Keratinocyte (primary cell): ENCODE measurements at regions not wholly inside any gene's neighbourhood (a gene's known extent, or its start where the extent isn't known, plus 50 kb on each side); places are given as distances from the start of the nearest gene placed in this dataset.

ENCODE experiments used
- DNase-seq: peaks from one replicate; pipeline ENCODE4 v3.0.0-alpha.2; 2011; ENCODE audit warnings: low read depth, missing footprints, low spot score
- FAIRE-seq: peaks from 2 replicates; lab custom pipeline; 2011; peaks lifted over from hg19 to GRCh38; lab: Jason Lieb, UNC
- H2AFZ ChIP-seq: 2 replicates; pipeline ENCODE4 v1.6.0; 2012; ENCODE audit warnings: low read length, control low read depth, inconsistent platforms; ENCODE audit not compliant: control insufficient read depth
- H3K27ac ChIP-seq: 2 replicates; pipeline ENCODE4 v1.5.1; 2011; ENCODE audit warnings: low read length; ENCODE audit not compliant: control insufficient read depth, insufficient read depth
- H3K27me3 ChIP-seq: 3 replicates; pipeline ENCODE4 v1.6.0; 2011; ENCODE audit warnings: low read length; ENCODE audit not compliant: control insufficient read depth, insufficient read depth; ENCODE audit errors: extremely low read depth
- H3K36me3 ChIP-seq, 2 experiments: 2 replicates in 1 of 2; 3 replicates in 1 of 2; pipeline ENCODE4 v1.5.1; 2011; ENCODE audit warnings: low read length in 2 of 2, mild to moderate bottlenecking in 1 of 2; ENCODE audit not compliant: control insufficient read depth in 2 of 2, insufficient read depth in 2 of 2; ENCODE audit errors: extremely low read depth in 1 of 2
- H3K4me1 ChIP-seq: 3 replicates; pipeline ENCODE4 v1.5.1; 2011; ENCODE audit warnings: low read length; ENCODE audit not compliant: control insufficient read depth, insufficient read depth; ENCODE audit errors: extremely low read depth
- H3K4me2 ChIP-seq: 3 replicates; pipeline ENCODE4 v1.6.0; 2011; ENCODE audit warnings: low read depth, low read length; ENCODE audit not compliant: control insufficient read depth, insufficient read depth; ENCODE audit errors: extremely low read depth
- H3K4me3 ChIP-seq, 3 experiments: fragments of 200-600 bp in 1 of 3; sonication (generic) in 1 of 3; 2 replicates in 2 of 3; 3 replicates in 1 of 3; pipeline ENCODE4 v1.5.1; 2011 to 2016; ENCODE audit warnings: low read length in 3 of 3, mild to moderate bottlenecking in 3 of 3, control low read depth in 2 of 3, inconsistent platforms in 1 of 3, low read depth in 1 of 3, mixed read lengths in 1 of 3, mixed run types in 1 of 3, moderate library complexity in 1 of 3; ENCODE audit not compliant: control insufficient read depth in 2 of 3, insufficient read depth in 2 of 3; ENCODE audit errors: extremely low read depth in 1 of 3
- H3K79me2 ChIP-seq: 2 replicates; pipeline ENCODE4 v1.6.0; 2012; ENCODE audit warnings: low read length; ENCODE audit not compliant: control insufficient read depth, insufficient read depth
- H3K9ac ChIP-seq: 3 replicates; pipeline ENCODE4 v1.6.0; 2011; ENCODE audit warnings: low read length; ENCODE audit not compliant: control insufficient read depth, insufficient read depth; ENCODE audit errors: extremely low read depth
- H3K9me1 ChIP-seq: 3 replicates; pipeline ENCODE4 v1.6.0; 2011; ENCODE audit warnings: low read length; ENCODE audit not compliant: control insufficient read depth, insufficient read depth; ENCODE audit errors: extremely low read depth
- H3K9me3 ChIP-seq: 2 replicates; pipeline ENCODE4 v1.5.1; 2012; ENCODE audit warnings: low read depth, low read length; ENCODE audit not compliant: control insufficient read depth
- H4K20me1 ChIP-seq: 3 replicates; pipeline ENCODE4 v1.6.0; 2011; ENCODE audit warnings: low read length; ENCODE audit not compliant: control insufficient read depth, insufficient read depth; ENCODE audit errors: extremely low read depth
- EZH2 ChIP-seq: IDR thresholded peaks from one replicate; pipeline ENCODE4 v1.6.1; 2012; ENCODE audit warnings: inconsistent platforms, mild to moderate bottlenecking, low read length, moderate library complexity
- dilution Hi-C: fragments of 300-500 bp; cut with MboI; formaldehyde crosslinking; loops from one replicate; pipeline ENCODE4 v1.7.0; 2020; ENCODE audit warnings: low sequenced_read_pairs; ENCODE audit not compliant: extremely low pct_ligation_motif_present
- TF ChIP-seq, protein P1 (sequence below), 3 experiments: IDR thresholded peaks in 1 of 3; conservative IDR thresholded peaks in 1 of 3; optimal IDR thresholded peaks in 1 of 3; 2 replicates in 2 of 3; 3 replicates in 1 of 3; pipeline versions ENCODE3 to v1.5.1; 2011; ENCODE audit warnings: low read length in 3 of 3, mild to moderate bottlenecking in 3 of 3, moderate library complexity in 2 of 3, control low read depth in 1 of 3, inconsistent platforms in 1 of 3; ENCODE audit not compliant: insufficient read depth in 2 of 3; ENCODE audit errors: extremely low read depth in 1 of 3

DNA sequence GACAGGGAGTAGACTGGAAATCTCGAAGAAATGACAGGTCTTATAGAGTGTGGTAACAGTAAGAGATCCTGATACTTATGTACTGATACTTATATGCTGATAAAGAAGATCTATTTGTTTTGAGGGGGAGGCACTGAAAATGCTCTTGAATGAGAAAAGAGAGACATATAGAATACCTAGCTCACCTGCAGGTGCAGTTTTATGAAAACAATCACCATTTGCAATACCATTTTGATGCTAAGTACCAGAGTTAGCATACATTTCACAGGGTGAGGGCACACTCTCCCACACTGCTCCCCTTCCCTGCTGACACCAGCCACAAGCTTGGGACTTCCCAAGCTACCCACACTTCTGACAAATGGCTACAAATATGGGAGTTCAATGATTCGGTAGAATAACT lies 1490.1 kb upstream of the IGFBP7 start:
- DNase-seq = no peak
- Histone ChIP-seq H3K79me2 (no peaks in the 10 kb centered on the region), H3K4me2 (no peak overlapping the region), H3K27me3 (no peaks in the 10 kb centered on the region), H3K9me1 (no peaks in the 10 kb centered on the region), H4K20me1 (no peaks in the 10 kb centered on the region), H3K27ac (no peak overlapping the region), H3K36me3 (no peaks in the 10 kb centered on the region), H3K4me3 (no peak overlapping the region), H3K9ac (no peak overlapping the region), H3K4me1 (no peaks in the 10 kb centered on the region), H3K9me3 (no peaks in the 10 kb centered on the region), H2AFZ (no peak overlapping the region)
- no peak for TF ChIP-seq EZH2
- TF ChIP-seq, protein P1, sequence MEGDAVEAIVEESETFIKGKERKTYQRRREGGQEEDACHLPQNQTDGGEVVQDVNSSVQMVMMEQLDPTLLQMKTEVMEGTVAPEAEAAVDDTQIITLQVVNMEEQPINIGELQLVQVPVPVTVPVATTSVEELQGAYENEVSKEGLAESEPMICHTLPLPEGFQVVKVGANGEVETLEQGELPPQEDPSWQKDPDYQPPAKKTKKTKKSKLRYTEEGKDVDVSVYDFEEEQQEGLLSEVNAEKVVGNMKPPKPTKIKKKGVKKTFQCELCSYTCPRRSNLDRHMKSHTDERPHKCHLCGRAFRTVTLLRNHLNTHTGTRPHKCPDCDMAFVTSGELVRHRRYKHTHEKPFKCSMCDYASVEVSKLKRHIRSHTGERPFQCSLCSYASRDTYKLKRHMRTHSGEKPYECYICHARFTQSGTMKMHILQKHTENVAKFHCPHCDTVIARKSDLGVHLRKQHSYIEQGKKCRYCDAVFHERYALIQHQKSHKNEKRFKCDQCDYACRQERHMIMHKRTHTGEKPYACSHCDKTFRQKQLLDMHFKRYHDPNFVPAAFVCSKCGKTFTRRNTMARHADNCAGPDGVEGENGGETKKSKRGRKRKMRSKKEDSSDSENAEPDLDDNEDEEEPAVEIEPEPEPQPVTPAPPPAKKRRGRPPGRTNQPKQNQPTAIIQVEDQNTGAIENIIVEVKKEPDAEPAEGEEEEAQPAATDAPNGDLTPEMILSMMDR (optimal IDR thresholded peaks at IDR 0.05 in 1 of 3, IDR thresholded peaks at IDR 0.05 in 1 of 3, conservative IDR thresholded peaks at IDR 0.05 in 1 of 3; ENCODE audit: extremely low read depth in 1 of 3, insufficient read depth in 2 of 3, low read length in 3 of 3) = no peak
- no peak for FAIRE-seq
- dilution Hi-C loops = no loop called here

DNA sequence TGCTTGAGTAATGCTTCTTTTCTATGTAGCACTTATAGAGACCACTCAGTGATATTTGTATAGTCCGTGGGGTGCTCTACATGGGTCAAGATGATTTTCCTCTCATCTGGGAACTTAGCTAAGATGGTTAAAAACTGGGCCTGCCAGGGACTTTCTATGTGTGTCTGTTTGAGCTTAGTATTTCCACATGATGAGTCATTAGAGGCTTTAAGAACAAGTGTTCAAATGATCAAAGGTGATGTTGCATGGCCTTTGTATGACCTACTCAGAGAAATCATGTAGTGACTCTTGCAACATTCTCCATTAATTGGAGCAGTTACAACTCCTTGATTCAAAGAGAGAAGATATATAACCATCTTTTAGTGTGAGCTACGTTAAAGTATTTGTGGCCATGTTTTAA lies 1480.5 kb upstream of the IGFBP7 start:
- Histone ChIP-seq H2AFZ (no peak overlapping the region), H3K27ac (no peak overlapping the region), H3K9me3 (no peaks in the 10 kb centered on the region), H3K4me3 (no peak overlapping the region), H3K9me1 (no peaks in the 10 kb centered on the region), H4K20me1 (no peaks in the 10 kb centered on the region), H3K79me2 (no peaks in the 10 kb centered on the region), H3K27me3 (no peaks in the 10 kb centered on the region), H3K4me2 (no peak overlapping the region), H3K4me1 (no peaks in the 10 kb centered on the region), H3K36me3 (no peaks in the 10 kb centered on the region), H3K9ac (no peak overlapping the region)
- FAIRE-seq = no peak
- no peak for DNase-seq
- dilution Hi-C loops = no loop called here
- TF ChIP-seq, protein P1 (optimal IDR thresholded peaks at IDR 0.05 in 1 of 3, IDR thresholded peaks at IDR 0.05 in 1 of 3, conservative IDR thresholded peaks at IDR 0.05 in 1 of 3; ENCODE audit: extremely low read depth in 1 of 3, insufficient read depth in 2 of 3, low read length in 3 of 3) = no peak
